CD4-positive, alpha-beta memory T cell (primary cell): ENCODE measurements at regions not wholly inside any gene's neighbourhood (a gene's known extent, or its start where the extent isn't known, plus 50 kb on each side); places are given as distances from the start of the nearest gene placed in this dataset.
A peak's percentile ranks its signal among the peaks of the same experiment; 100 is the strongest.
"Not testable (repeated sequence)": the region's sequence is repeated elsewhere in the genome, so short reads cannot be mapped to it uniquely, and the experiment has no call there.

Experiments used
- CTCF ChIA-PET: fragments of 350-600 bp; sonication (Branson Sonifier 250); formaldehyde crosslinking; loops from one replicate; lab custom pipeline; 2021; ENCODE audit warnings: inconsistent platforms; ENCODE audit not compliant: partially characterized antibody; lab: Charles Lee
- POLR2A ChIA-PET: fragments of 350-600 bp; sonication (Branson Sonifier 250); formaldehyde crosslinking; loops from one replicate; lab custom pipeline; 2021; ENCODE audit not compliant: partially characterized antibody; lab: Charles Lee
- DNase-seq, 5 donors: peaks; one replicate each; pipeline versions ENCODE4 v3.0.0 to v3.0.0-alpha.2; 2020 to 2022; ENCODE audit warnings: mixed read lengths in 1 of 5
- H3K27ac ChIP-seq: one replicate; pipeline ENCODE4 v1.7.0; 2013; ENCODE audit warnings: low read depth, low read length
- H3K27me3 ChIP-seq: 2 replicates; pipeline ENCODE4 v1.7.0; 2013; ENCODE audit warnings: mild to moderate bottlenecking, low read length, moderate library complexity; ENCODE audit not compliant: insufficient read depth
- H3K36me3 ChIP-seq: 2 replicates; pipeline ENCODE4 v1.7.0; 2013; ENCODE audit warnings: mild to moderate bottlenecking, low read length, moderate library complexity; ENCODE audit not compliant: insufficient read depth
- H3K4me1 ChIP-seq: 2 replicates; pipeline ENCODE4 v1.7.0; 2013; ENCODE audit warnings: mild to moderate bottlenecking, low read length, moderate library complexity; ENCODE audit not compliant: insufficient read depth
- H3K4me3 ChIP-seq, 2 donors: one replicate each; pipeline ENCODE4 v1.7.0; 2013; ENCODE audit warnings: low read length in 2 of 2, mild to moderate bottlenecking in 1 of 2
- H3K9me3 ChIP-seq, 2 donors: one replicate each; pipeline ENCODE4 v1.7.0; 2013; ENCODE audit warnings: low read length in 2 of 2, control low read depth in 1 of 2; ENCODE audit not compliant: control insufficient read depth in 1 of 2
- H3K27ac Mint-ChIP-seq, 7 donors: one replicate each; pipeline ENCODE4 v1.8.0; 2020 to 2021; ENCODE audit warnings: mixed read lengths in 7 of 7, mild to moderate bottlenecking in 6 of 7, inconsistent platforms in 3 of 7, moderate library complexity in 3 of 7
- H3K27me3 Mint-ChIP-seq, 2 donors: one replicate each; pipeline ENCODE4 v1.8.0; 2020 to 2021; ENCODE audit warnings: mixed read lengths in 2 of 2
- H3K36me3 Mint-ChIP-seq, 2 donors: one replicate each; pipeline ENCODE4 v1.8.0; 2020 to 2021; ENCODE audit warnings: mixed read lengths in 2 of 2, inconsistent platforms in 1 of 2, mild to moderate bottlenecking in 1 of 2
- H3K4me1 Mint-ChIP-seq, 4 donors: one replicate each; pipeline ENCODE4 v1.8.0; 2020 to 2021; ENCODE audit warnings: mixed read lengths in 4 of 4, mild to moderate bottlenecking in 1 of 4
- H3K4me3 Mint-ChIP-seq, 8 donors: one replicate each; pipeline ENCODE4 v1.8.0; 2020 to 2021; ENCODE audit warnings: mixed read lengths in 8 of 8, mild to moderate bottlenecking in 7 of 8, moderate library complexity in 6 of 8, inconsistent platforms in 3 of 8
- H3K9me3 Mint-ChIP-seq, 8 donors: one replicate each; pipeline ENCODE4 v1.8.0; 2020 to 2021; ENCODE audit warnings: mixed read lengths in 8 of 8, mild to moderate bottlenecking in 5 of 8, inconsistent platforms in 3 of 8, moderate library complexity in 1 of 8
- intact Hi-C: fragments of 100-400 bp; cut with micrococcal nuclease; formaldehyde crosslinking; loops from one replicate; pipeline ENCODE4 v1.15.1; 2023

DNA sequence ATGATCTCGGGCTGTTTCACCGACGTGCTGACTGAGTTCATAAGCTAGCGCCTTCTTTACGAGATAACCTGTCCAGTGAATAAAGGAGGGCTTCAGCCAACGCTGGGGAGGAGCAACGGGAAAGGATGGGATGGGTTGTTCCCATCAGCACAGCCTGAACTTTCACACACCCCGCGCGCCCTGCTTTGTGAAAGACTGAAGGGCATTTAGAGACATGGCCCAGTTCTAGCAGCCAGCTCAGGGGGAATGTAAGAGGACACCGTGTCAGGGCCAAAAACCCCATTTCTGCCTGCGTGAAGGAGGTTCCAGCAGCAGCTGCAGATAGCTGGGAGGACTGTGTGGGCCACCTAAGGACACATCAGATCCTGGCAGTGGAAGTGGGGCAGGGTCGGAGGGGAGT lies 255.1 kb upstream of the RAB4A start:
- Mint-ChIP-seq H3K9me3 (peaks cover 0 to 2% (median 0%) of the 10 kb centered on the region in 8 donors), H3K36me3 (no peaks in the 10 kb centered on the region), H3K4me3 (no peak overlapping the region), H3K27ac (no peak overlapping the region), H3K4me1 (peaks cover 0 to 1% (median 0%) of the 10 kb centered on the region in 4 donors), H3K27me3 (no peaks in the 10 kb centered on the region)
- POLR2A ChIA-PET, result no interaction called here
- CTCF ChIA-PET, result no interaction called here
- intact Hi-C loops, result no loop called here
- no peak overlapping the region for H3K4me3 ChIP-seq
- no peaks in the 10 kb centered on the region for H3K4me1 ChIP-seq
- no peak for DNase-seq
- H3K27me3 ChIP-seq, result no peaks in the 10 kb centered on the region
- H3K27ac ChIP-seq, result no peak overlapping the region
- no peaks in the 10 kb centered on the region for H3K9me3 ChIP-seq
- no peaks in the 10 kb centered on the region for H3K36me3 ChIP-seq

DNA sequence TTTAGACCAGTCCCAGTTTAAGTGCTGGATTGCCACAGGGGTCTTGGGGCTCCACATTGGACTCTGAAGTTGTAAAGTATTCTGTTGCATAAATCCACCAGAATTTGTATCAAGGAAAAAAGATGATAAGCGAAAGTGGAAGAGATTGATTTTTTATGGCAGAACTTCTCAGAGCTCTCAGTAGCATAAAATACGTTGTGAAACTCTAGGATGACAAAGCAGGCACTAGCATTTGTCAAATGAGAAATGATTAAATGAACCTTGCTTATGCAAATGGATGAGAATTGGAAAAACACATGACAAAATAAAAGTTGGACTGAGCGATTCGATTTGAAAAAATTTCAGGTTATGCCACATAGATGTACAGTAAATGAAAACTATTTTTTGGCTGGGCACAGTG lies 253.8 kb upstream of the RAB4A start:
- peaks cover 0 to 2% (median 0%) of the 10 kb centered on the region in 8 donors for H3K9me3 Mint-ChIP-seq
- no peak for DNase-seq
- H3K36me3 Mint-ChIP-seq, result no peaks in the 10 kb centered on the region
- intact Hi-C loops, result no loop called here
- no peaks in the 10 kb centered on the region for H3K9me3 ChIP-seq
- POLR2A ChIA-PET, result no interaction called here
- H3K27me3 Mint-ChIP-seq, result no peaks in the 10 kb centered on the region
- peak overlapping the region in 1 of 8 donors; percentile 34 for H3K4me3 Mint-ChIP-seq
- no peak overlapping the region for H3K4me3 ChIP-seq
- H3K4me1 ChIP-seq, result no peaks in the 10 kb centered on the region
- H3K27me3 ChIP-seq, result no peaks in the 10 kb centered on the region
- H3K4me1 Mint-ChIP-seq, result peaks cover 0 to 4% (median 1%) of the 10 kb centered on the region in 4 donors
- no peak overlapping the region for H3K27ac ChIP-seq
- H3K36me3 ChIP-seq, result no peaks in the 10 kb centered on the region
- H3K27ac Mint-ChIP-seq, result peak overlapping the region in 1 of 7 donors; percentile 22
- CTCF ChIA-PET, result no interaction called here

DNA sequence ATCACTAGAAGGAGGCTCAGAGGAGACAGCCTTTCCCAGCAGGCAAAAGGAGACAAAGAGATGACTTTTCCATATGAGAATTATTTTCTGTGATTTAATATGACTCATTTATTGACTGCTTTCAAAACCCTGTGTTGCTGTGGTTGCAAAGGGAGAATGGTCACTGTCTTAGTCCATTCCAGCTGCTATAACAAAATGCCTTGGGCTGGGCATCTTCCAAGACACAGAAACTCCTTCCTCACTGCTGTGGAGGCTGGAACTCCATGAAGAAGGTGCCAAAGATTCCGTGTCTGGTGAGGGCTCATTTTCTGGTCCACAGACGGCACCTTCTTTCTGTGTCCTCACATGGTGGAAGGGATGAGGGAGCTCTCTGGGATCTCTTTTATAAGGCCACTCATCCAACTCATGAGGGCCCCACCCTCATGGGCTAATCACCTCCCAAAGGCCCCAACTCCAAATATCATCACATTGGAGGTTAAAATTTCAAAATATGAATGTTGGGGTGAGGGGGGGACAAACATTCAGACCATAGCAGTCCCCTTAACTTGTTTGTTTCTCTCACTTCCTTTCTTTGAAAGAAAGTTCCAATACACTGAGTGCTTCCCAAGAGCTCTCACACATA lies 252.1 kb upstream of the RAB4A start:
- Histone ChIP-seq H3K4me1 (no peaks in the 10 kb centered on the region), H3K4me3 (no peak overlapping the region), H3K36me3 (no peaks in the 10 kb centered on the region), H3K27me3 (no peaks in the 10 kb centered on the region), H3K27ac (no peak overlapping the region), H3K9me3 (no peaks in the 10 kb centered on the region)
- H3K4me3 Mint-ChIP-seq, result no peak overlapping the region
- H3K9me3 Mint-ChIP-seq, result peaks cover 0 to 2% (median 0%) of the 10 kb centered on the region in 8 donors
- no peak for DNase-seq
- ChIA-PET CTCF (interaction anchor here (1.1 kb wide), 1 partner anchor 9 kb away, joined by 4 read pairs; no protein-coding TSS in a partner anchor), POLR2A (no interaction called here)
- no peak overlapping the region for H3K27ac Mint-ChIP-seq
- intact Hi-C loops, result no loop called here
- peaks cover 0 to 4% (median 1%) of the 10 kb centered on the region in 4 donors for H3K4me1 Mint-ChIP-seq
- H3K36me3 Mint-ChIP-seq, result no peaks in the 10 kb centered on the region
- no peaks in the 10 kb centered on the region for H3K27me3 Mint-ChIP-seq

GRCh38 chr1:229019663-229020271 lies 251.1 kb upstream of the RAB4A start:
- Mint-ChIP-seq H3K4me3 (no peak overlapping the region), H3K36me3 (no peaks in the 10 kb centered on the region), H3K27ac (peak overlapping the region in 1 of 7 donors; percentile 48), H3K27me3 (no peaks in the 10 kb centered on the region), H3K9me3 (peaks cover 0 to 2% (median 0%) of the 10 kb centered on the region in 8 donors), H3K4me1 (peaks cover 0 to 5% (median 1%) of the 10 kb centered on the region in 4 donors)
- H3K36me3 ChIP-seq, result no peaks in the 10 kb centered on the region
- no peak overlapping the region for H3K4me3 ChIP-seq
- CTCF ChIA-PET, result interaction anchor here (0.8 kb wide), 1 partner anchor 9 kb away, joined by 3 read pairs; no protein-coding TSS in a partner anchor
- no peaks in the 10 kb centered on the region for H3K27me3 ChIP-seq
- no peak for DNase-seq
- POLR2A ChIA-PET, result no interaction called here
- H3K9me3 ChIP-seq, result no peaks in the 10 kb centered on the region
- intact Hi-C loops, result no loop called here
- no peaks in the 10 kb centered on the region for H3K4me1 ChIP-seq
- H3K27ac ChIP-seq, result no peak overlapping the region

DNA sequence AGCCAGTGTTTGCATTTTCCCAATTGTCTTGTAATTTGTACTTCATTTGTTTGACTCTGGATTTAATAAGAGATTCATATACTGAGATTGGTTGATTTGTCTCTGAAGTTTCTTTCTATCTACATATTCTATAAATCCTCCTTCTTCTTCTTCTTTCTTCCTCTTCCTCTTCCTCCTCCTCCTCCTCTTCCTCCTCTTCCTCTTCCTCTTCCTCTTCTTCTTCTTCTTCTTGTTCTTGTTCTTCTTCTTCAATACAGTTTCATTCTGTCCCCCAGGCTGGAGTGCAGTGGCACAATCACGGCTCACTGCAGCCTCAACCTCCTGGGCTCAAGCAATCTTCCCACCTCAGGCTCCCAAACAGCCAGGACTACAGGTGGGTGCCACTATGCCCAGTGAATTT lies 249.9 kb upstream of the RAB4A start:
- H3K4me3 ChIP-seq, H3K4me1 ChIP-seq, H3K36me3 ChIP-seq, H3K36me3 Mint-ChIP-seq, H3K27ac Mint-ChIP-seq, intact Hi-C loops, H3K27me3 Mint-ChIP-seq, H3K4me3 Mint-ChIP-seq, DNase-seq, H3K9me3 ChIP-seq, CTCF ChIA-PET, H3K27ac ChIP-seq, POLR2A ChIA-PET, H3K4me1 Mint-ChIP-seq, H3K9me3 Mint-ChIP-seq, H3K27me3 ChIP-seq: not testable (repeated sequence)

DNA sequence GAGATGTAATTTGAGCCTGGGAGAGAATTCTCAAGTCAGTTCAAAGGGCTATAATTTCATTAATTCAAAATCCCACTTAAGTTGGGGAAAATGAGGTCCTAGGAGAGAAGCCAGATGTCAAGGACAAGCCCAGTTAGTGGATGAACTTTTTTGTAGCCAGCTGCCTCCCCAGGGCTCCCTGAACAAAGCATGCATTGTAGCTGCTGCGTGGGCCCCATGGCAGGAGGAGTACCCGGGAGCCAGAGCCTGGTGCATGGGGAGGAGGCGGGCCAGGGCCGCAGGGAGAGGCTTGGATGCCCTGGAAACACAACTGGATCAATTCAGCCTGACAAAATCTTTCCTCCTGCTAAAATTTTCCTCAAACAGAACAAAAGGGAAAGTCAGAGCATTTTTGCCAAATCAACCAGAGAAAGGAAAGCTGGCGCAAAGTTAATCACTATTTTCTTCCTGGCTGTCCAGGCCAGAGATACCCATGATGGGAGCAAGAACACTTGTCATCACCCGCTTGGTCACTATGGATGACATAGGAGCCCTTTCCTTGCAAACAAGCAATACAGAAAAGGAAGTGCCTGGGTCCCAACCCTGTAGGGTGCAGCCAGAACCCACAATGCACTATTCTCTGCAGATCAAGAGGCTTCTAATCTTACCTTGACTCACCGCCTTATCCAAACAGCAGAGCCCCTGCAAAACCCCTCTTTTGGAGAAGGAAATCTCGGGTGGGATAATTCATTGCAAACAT lies 248.1 kb upstream of the RAB4A start:
- CTCF ChIA-PET, result no interaction called here

DNA sequence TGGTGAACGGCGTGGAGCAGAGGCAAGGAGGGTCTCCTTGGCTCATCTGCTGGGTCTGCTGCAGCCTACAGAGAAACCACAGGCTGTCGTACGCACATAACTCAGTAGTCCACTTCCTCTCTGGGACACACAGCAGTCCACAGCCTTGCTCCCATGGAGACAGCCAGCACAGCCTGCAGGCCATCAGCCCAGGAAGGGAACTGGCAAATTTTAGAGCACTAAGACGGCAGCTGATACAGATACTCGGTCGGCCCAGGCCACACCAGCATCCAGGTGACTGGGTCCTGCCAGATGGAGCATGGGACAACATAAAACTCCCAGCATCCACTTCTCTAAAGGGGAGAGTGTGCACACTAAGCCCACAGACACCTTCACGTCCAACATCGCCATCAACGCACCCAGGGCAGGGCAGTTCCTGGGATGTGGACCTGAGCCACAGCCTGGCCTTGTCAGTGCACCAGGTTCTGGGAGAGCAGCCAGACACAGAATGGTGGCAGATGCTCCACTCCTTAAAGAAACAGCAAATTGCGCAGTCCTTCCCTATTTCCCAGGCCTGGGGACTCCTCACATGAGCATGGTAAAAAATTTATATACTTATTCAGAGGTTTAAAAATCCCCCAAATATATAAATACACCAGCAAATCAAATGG lies 247.1 kb upstream of the RAB4A start:
- Mint-ChIP-seq H3K27me3 (no peaks in the 10 kb centered on the region), H3K4me3 (no peak overlapping the region), H3K9me3 (peaks cover 0 to under 1% (median 0%) of the 10 kb centered on the region in 8 donors), H3K4me1 (peaks cover 11 to 25% (median 14%) of the 10 kb centered on the region in 4 donors), H3K27ac (no peak overlapping the region), H3K36me3 (no peaks in the 10 kb centered on the region)
- Histone ChIP-seq H3K4me1 (peaks cover 17% of the 10 kb centered on the region), H3K27ac (no peak overlapping the region), H3K27me3 (no peaks in the 10 kb centered on the region), H3K36me3 (no peaks in the 10 kb centered on the region), H3K4me3 (no peak overlapping the region), H3K9me3 (no peaks in the 10 kb centered on the region)
- ChIA-PET POLR2A (no interaction called here), CTCF (no interaction called here)
- no peak for DNase-seq
- intact Hi-C loops, result no loop called here

More for the DNA sequence above, 248.1 kb upstream of the RAB4A start:
- H3K4me1 ChIP-seq, result peaks cover 9% of the 10 kb centered on the region
- no peaks in the 10 kb centered on the region for H3K36me3 Mint-ChIP-seq
- H3K27ac ChIP-seq, result no peak overlapping the region
- no peak overlapping the region for H3K4me3 ChIP-seq
- H3K4me1 Mint-ChIP-seq, result peaks cover 10 to 18% (median 10%) of the 10 kb centered on the region in 4 donors
- no peaks in the 10 kb centered on the region for H3K27me3 Mint-ChIP-seq
- H3K9me3 ChIP-seq, result no peaks in the 10 kb centered on the region
- H3K27ac Mint-ChIP-seq, result no peak overlapping the region
- no peaks in the 10 kb centered on the region for H3K36me3 ChIP-seq
- H3K27me3 ChIP-seq, result no peaks in the 10 kb centered on the region
- POLR2A ChIA-PET, result no interaction called here
- H3K4me3 Mint-ChIP-seq, result no peak overlapping the region
- no peak for DNase-seq
- intact Hi-C loops, result no loop called here
- H3K9me3 Mint-ChIP-seq, result peaks cover 0 to 2% (median 0%) of the 10 kb centered on the region in 8 donors
